LHCN-M2 (cell line): ENCODE measurements at regions not wholly inside any gene's neighbourhood (a gene's known extent, or its start where the extent isn't known, plus 50 kb on each side); places are given as distances from the start of the nearest gene placed in this dataset.

ENCODE experiments used
- DNase-seq: peaks from one replicate; pipeline ENCODE4 v3.0.0-alpha.2; 2012; ENCODE audit warnings: low read depth

GRCh38 chr20:40591119-40591518 is 97.9 kb downstream of the MAFB start:
- DNase-seq: no peak

- DNase-seq: no peak
Observed at GRCh38 chr20:40589581-40589980, 99.5 kb downstream of the MAFB start.

GRCh38 chr20:40588891-40589290 is 100.1 kb downstream of the MAFB start:
- DNase-seq: no peak

- no peak for DNase-seq
Observed at GRCh38 chr20:40587038-40587437, 102.0 kb downstream of the MAFB start.

- no peak for DNase-seq
Observed at GRCh38 chr20:40584130-40584809, 104.8 kb downstream of the MAFB start.

GRCh38 chr20:40583636-40584035 is 105.4 kb downstream of the MAFB start:
- DNase-seq: no peak

GRCh38 chr20:40583205-40583604 is 105.8 kb downstream of the MAFB start:
- DNase-seq: no peak

GRCh38 chr20:40582531-40582930 is 106.5 kb downstream of the MAFB start:
- DNase-seq: no peak

GRCh38 chr20:40579701-40580100 is 109.3 kb downstream of the MAFB start:
- no peak for DNase-seq

- no peak for DNase-seq
Observed at GRCh38 chr20:40578961-40579360, 110.1 kb downstream of the MAFB start.

GRCh38 chr20:40575851-40576250 is 113.2 kb downstream of the MAFB start:
- no peak for DNase-seq

- no peak for DNase-seq
Observed at GRCh38 chr20:40572251-40572650, 116.8 kb downstream of the MAFB start.

GRCh38 chr20:40571639-40572038 is 117.4 kb downstream of the MAFB start:
- DNase-seq: no peak

- no peak for DNase-seq
Observed at GRCh38 chr20:40568200-40568599, 120.8 kb downstream of the MAFB start.

- DNase-seq: no peak
Observed at GRCh38 chr20:40565682-40566040, 123.4 kb downstream of the MAFB start.

- DNase-seq: peak; percentile 52
Observed at GRCh38 chr20:40565001-40565681, 123.9 kb downstream of the MAFB start.

- DNase-seq: no peak
Observed at GRCh38 chr20:40563296-40563950, 125.6 kb downstream of the MAFB start.

- DNase-seq: no peak
Observed at GRCh38 chr20:40562031-40562430, 127.0 kb downstream of the MAFB start.

- no peak for DNase-seq
Observed at GRCh38 chr20:40561187-40561586, 127.8 kb downstream of the MAFB start.

- DNase-seq: no peak
Observed at GRCh38 chr20:40558212-40558611, 130.8 kb downstream of the MAFB start.

GRCh38 chr20:40551125-40551530 is 137.9 kb downstream of the MAFB start:
- DNase-seq: no peak

GRCh38 chr20:40547483-40548091 is 141.4 kb downstream of the MAFB start:
- DNase-seq: no peak

GRCh38 chr20:40545478-40545877 is 143.6 kb downstream of the MAFB start:
- DNase-seq: no peak
